ENCODE measurements at regions not wholly inside any gene's neighbourhood (a gene's known extent, or its start where the extent isn't known, plus 50 kb on each side); places are given as distances from the start of the nearest gene placed in this dataset.

DNA sequence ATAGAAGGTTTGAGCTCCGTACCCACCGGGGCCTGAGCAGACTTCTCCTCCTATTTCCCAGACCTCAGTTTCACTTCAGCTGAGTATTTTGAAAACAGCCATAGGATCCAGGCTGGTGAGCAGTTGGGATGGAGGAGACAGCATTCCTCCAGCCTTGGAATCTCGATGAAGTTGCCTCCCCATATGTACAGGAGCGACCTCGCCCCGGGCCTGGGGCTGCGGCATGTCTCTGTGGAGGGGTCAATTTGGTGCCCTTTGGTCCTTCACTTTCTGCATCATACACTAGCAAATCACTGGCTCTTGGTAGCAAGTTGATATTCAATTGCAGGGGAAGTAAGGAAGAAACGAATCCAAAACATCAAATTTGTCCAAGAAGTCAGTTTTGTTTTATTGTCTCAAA is 402.0 kb upstream of the IRX4 start:
- no peaks in the 10 kb centered on the region for H3K27me3 Mint-ChIP-seq (ENCODE audit: low read depth)
- TF ChIP-seq, protein P1, sequence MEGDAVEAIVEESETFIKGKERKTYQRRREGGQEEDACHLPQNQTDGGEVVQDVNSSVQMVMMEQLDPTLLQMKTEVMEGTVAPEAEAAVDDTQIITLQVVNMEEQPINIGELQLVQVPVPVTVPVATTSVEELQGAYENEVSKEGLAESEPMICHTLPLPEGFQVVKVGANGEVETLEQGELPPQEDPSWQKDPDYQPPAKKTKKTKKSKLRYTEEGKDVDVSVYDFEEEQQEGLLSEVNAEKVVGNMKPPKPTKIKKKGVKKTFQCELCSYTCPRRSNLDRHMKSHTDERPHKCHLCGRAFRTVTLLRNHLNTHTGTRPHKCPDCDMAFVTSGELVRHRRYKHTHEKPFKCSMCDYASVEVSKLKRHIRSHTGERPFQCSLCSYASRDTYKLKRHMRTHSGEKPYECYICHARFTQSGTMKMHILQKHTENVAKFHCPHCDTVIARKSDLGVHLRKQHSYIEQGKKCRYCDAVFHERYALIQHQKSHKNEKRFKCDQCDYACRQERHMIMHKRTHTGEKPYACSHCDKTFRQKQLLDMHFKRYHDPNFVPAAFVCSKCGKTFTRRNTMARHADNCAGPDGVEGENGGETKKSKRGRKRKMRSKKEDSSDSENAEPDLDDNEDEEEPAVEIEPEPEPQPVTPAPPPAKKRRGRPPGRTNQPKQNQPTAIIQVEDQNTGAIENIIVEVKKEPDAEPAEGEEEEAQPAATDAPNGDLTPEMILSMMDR (IDR thresholded peaks at IDR 0.05; ENCODE audit: unreplicated experiment) = no peak
- no peaks in the 10 kb centered on the region for H3K9me3 Mint-ChIP-seq
- H3K4me3 Mint-ChIP-seq = no peak overlapping the region
- DNase-seq (ENCODE audit: low spot score in 2 of 2, unreplicated experiment in 2 of 2) = no peak
- H3K27ac Mint-ChIP-seq = no peak overlapping the region
- H3K36me3 Mint-ChIP-seq = no peaks in the 10 kb centered on the region
- peaks cover 3% of the 10 kb centered on the region for H3K4me1 Mint-ChIP-seq

DNA sequence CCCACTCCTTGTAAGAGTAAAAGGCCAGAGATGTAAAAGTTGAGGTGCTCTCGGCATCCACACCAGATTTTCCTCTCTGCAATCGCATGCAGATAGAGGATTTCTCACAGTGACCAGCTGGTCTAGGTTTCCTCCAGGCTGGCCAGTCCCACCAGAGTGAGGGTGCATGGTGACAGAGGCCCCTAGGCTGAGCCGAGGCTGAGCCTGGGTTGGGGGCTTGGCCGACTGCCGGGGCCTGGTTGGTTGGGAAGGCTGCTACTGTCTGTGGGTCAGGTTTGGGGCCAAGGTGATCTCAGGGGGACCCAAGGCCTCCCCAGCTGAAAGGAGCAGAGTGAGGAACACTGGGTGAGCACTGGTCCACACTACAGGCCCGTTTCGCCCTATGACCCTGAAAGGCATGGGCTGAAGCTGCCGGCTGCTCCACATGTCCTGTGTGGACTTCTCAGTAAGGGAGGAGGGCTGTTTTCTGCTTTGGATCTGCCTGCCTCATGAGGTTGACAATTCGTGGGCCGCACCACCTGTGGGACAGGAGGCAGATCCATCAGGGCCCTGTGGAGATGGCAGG is 400.8 kb upstream of the IRX4 start:
- TF ChIP-seq, protein P1 (IDR thresholded peaks at IDR 0.05; ENCODE audit: unreplicated experiment) = no peak
- H3K36me3 Mint-ChIP-seq = no peaks in the 10 kb centered on the region

GRCh38 chr5:2282893-2283292 is 400.2 kb upstream of the IRX4 start:
- Mint-ChIP-seq H3K4me1 (peaks cover 3% of the 10 kb centered on the region), H3K36me3 (no peaks in the 10 kb centered on the region)

More for the DNA sequence above, 400.8 kb upstream of the IRX4 start:
- Mint-ChIP-seq H3K4me3 (no peak overlapping the region), H3K9me3 (no peaks in the 10 kb centered on the region), H3K4me1 (peaks cover 3% of the 10 kb centered on the region), H3K27ac (no peak overlapping the region), H3K27me3 (ENCODE audit: low read depth) (no peaks in the 10 kb centered on the region)
- no peak for DNase-seq (ENCODE audit: low spot score in 2 of 2, unreplicated experiment in 2 of 2)

DNA sequence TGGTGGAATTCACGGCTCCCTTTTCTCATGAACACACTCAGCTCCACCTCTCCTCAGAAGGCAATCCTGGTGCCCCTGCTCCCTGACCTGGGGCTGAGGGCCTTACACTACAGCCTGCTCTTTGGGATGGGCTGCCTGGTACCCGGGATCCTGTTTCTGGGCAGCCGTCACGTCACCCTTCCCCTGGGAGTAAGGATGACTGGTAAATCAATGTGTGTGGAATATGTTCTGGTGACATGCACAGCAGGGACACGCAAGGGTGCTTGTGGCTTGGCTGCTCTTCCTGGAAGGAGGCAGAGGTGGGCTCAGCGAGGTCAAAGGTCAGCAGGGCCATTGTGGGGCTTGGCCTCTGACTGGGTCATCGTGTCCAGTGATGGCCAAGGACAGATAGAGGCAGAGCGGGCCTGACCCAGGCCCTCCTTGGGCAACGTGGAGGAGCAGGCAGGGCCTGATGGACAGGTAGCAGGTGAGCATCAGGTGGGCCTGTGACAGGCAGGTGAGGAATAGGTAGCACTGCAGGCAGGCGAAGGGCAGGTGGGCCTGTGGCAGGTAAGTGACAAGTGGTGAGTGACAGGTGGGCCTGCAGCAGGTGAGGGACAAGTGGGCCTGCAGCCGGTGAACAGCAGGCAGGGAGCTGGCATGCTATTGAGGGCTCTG is 399.4 kb upstream of the IRX4 start:
- DNase-seq (ENCODE audit: low spot score in 2 of 2, unreplicated experiment in 2 of 2) = no peak
- no peaks in the 10 kb centered on the region for H3K36me3 Mint-ChIP-seq
- no peak overlapping the region for H3K27ac Mint-ChIP-seq
- no peak overlapping the region for H3K4me3 Mint-ChIP-seq
- TF ChIP-seq, protein P1 (IDR thresholded peaks at IDR 0.05; ENCODE audit: unreplicated experiment) = no peak
- H3K9me3 Mint-ChIP-seq = no peaks in the 10 kb centered on the region
- no peaks in the 10 kb centered on the region for H3K27me3 Mint-ChIP-seq (ENCODE audit: low read depth)
- H3K4me1 Mint-ChIP-seq = peaks cover 3% of the 10 kb centered on the region

More at GRCh38 chr5:2282893-2283292, 400.2 kb upstream of the IRX4 start:
- H3K4me3 Mint-ChIP-seq = no peak overlapping the region
- no peaks in the 10 kb centered on the region for H3K27me3 Mint-ChIP-seq (ENCODE audit: low read depth)
- TF ChIP-seq, protein P1 (IDR thresholded peaks at IDR 0.05; ENCODE audit: unreplicated experiment) = no peak
- no peak for DNase-seq (ENCODE audit: low spot score in 2 of 2, unreplicated experiment in 2 of 2)
- H3K27ac Mint-ChIP-seq = no peak overlapping the region
- H3K9me3 Mint-ChIP-seq = no peaks in the 10 kb centered on the region

DNA sequence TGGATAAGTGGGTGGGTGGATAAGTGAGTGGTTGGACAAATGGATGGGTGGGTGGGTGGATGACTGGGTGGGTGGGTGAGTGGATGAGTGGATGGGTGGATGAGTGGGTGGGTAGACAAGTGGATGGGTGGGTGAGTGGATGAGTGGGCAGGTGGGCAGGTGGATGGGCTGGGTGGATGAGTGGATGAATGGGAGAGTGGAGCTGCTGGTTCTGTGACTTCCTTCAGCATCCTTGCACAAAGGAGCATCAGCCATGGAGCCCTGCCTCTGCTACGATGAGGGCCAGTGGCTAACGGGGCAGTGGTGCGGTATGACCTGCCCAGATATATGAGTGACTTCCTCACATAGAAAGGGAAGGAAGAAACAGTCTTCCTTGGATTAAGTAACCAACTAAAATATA is 398.7 kb upstream of the IRX4 start:
- no peak overlapping the region for H3K27ac Mint-ChIP-seq
- no peak overlapping the region for H3K4me3 Mint-ChIP-seq
- TF ChIP-seq, protein P1 (IDR thresholded peaks at IDR 0.05; ENCODE audit: unreplicated experiment) = no peak
- no peak for DNase-seq (ENCODE audit: low spot score in 2 of 2, unreplicated experiment in 2 of 2)
- no peaks in the 10 kb centered on the region for H3K9me3 Mint-ChIP-seq
- peaks cover 3% of the 10 kb centered on the region for H3K4me1 Mint-ChIP-seq
- no peaks in the 10 kb centered on the region for H3K36me3 Mint-ChIP-seq
- H3K27me3 Mint-ChIP-seq (ENCODE audit: low read depth) = no peaks in the 10 kb centered on the region
